ENCODE measurements at regions not wholly inside any gene's neighbourhood (a gene's known extent, or its start where the extent isn't known, plus 50 kb on each side); places are given as distances from the start of the nearest gene placed in this dataset.

- no peak for TF ChIP-seq CTCF (IDR thresholded peaks at IDR 0.05)
- no peak for TF ChIP-seq POLR2A (IDR thresholded peaks at IDR 0.05)
Measured at GRCh38 chr1:188261849-188262248, 1433.1 kb downstream of the PLA2G4A start.
